ENCODE measurements at regions not wholly inside any gene's neighbourhood (a gene's known extent, or its start where the extent isn't known, plus 50 kb on each side); places are given as distances from the start of the nearest gene placed in this dataset.

DNA sequence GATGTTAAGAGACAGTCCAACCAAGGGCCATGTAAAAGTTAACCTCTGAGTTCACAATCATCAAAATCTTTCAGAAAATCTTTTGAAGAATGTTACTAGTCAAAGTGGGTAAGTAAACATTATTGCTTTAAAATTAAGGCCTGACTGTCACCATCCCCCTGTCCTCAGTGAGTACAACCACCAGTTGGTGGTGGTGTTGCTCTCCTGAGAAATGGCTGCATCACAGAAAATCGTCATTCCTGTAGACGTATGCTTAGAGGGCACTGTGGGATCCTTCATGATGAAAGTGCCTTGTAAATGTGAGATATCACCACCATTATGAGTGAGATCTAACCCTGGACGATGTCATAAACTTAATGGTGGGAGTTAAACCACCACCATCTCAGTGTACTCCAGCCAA, 451.2 kb downstream of the RPS29 start:
- H2BK120ac ChIP-seq (ENCODE audit: low read depth, low read length, poor library complexity, severe bottlenecking): no peak overlapping the region
- no peak overlapping the region for H2AK5ac ChIP-seq (ENCODE audit: insufficient read length, low read length)
- no peak overlapping the region for H2BK20ac ChIP-seq (ENCODE audit: low read depth, low read length, poor library complexity, severe bottlenecking)
- H4K8ac ChIP-seq (replicated peaks; ENCODE audit: insufficient read length, low read depth, low read length): no peak overlapping the region
- Mint-ChIP-seq H3K9me3 (peaks cover 6 to 9% of the 10 kb centered on the region in 2 experiments; a peak in 4 of 5 replicates), H3K4me1 (peaks cover 0 to 4% of the 10 kb centered on the region in 2 experiments; a peak in 1 of 4 replicates), H3K27ac (no peak overlapping the region), H3K27me3 (ENCODE audit: low read depth) (no peaks in the 10 kb centered on the region), H3K4me3 (no peak overlapping the region), H3K36me3 (ENCODE audit: insufficient read depth in 1 of 3, low read depth in 3 of 3) (peaks cover 0 to 2% (median 0%) of the 10 kb centered on the region in 3 experiments; a peak in 4 of 7 replicates)
- no peaks in the 10 kb centered on the region for H4K20me1 ChIP-seq (ENCODE audit: control insufficient read depth, insufficient read depth, insufficient read length)
- H3K4ac ChIP-seq (ENCODE audit: low read depth, low read length): no peak overlapping the region
- H3K9ac ChIP-seq (ENCODE audit: extremely low read depth, insufficient read length, low read length): no peak overlapping the region
- no peak overlapping the region for H3K4me2 ChIP-seq (ENCODE audit: insufficient read depth, insufficient read length, low read length)
- no peak overlapping the region for H3K27ac ChIP-seq (ENCODE audit: insufficient read length, low read depth, low read length)
- H3K18ac ChIP-seq (ENCODE audit: insufficient read length, low read depth, low read length): no peak overlapping the region
- no peaks in the 10 kb centered on the region for H3K4me1 ChIP-seq (ENCODE audit: insufficient read depth, low read length)
- DNase-seq: peak; percentile 32
- no peak overlapping the region for H3K23ac ChIP-seq (ENCODE audit: insufficient read length, low read depth, low read length)
- H2BK15ac ChIP-seq (ENCODE audit: low read depth, low read length): no peak overlapping the region
- H2BK12ac ChIP-seq (ENCODE audit: insufficient read length, low read depth, low read length): no peak overlapping the region
- H2BK5ac ChIP-seq (ENCODE audit: insufficient read length, low read length): no peak overlapping the region
- H3K9me3 ChIP-seq (ENCODE audit: control insufficient read depth, low read depth, low read length): no peaks in the 10 kb centered on the region
- H3K79me2 ChIP-seq (ENCODE audit: insufficient read depth, low read length): no peaks in the 10 kb centered on the region
- H3K79me1 ChIP-seq (ENCODE audit: insufficient read depth, low read depth, low read length, poor library complexity, severe bottlenecking): no peaks in the 10 kb centered on the region
- no peaks in the 10 kb centered on the region for H3K27me3 ChIP-seq (ENCODE audit: insufficient read depth, low read length)
- no peak overlapping the region for H4K5ac ChIP-seq (ENCODE audit: insufficient read length, low read depth, low read length)
- H3K14ac ChIP-seq (ENCODE audit: insufficient read depth, low read length): no peak overlapping the region
- H4K91ac ChIP-seq (ENCODE audit: insufficient read length, low read depth, low read length): no peak overlapping the region
- H3K23me2 ChIP-seq (ENCODE audit: insufficient read length, low read depth, low read length, poor library complexity, severe bottlenecking): no peaks in the 10 kb centered on the region
- H3T11ph ChIP-seq (ENCODE audit: low read length): no peak overlapping the region
- TF ChIP-seq, protein P1, sequence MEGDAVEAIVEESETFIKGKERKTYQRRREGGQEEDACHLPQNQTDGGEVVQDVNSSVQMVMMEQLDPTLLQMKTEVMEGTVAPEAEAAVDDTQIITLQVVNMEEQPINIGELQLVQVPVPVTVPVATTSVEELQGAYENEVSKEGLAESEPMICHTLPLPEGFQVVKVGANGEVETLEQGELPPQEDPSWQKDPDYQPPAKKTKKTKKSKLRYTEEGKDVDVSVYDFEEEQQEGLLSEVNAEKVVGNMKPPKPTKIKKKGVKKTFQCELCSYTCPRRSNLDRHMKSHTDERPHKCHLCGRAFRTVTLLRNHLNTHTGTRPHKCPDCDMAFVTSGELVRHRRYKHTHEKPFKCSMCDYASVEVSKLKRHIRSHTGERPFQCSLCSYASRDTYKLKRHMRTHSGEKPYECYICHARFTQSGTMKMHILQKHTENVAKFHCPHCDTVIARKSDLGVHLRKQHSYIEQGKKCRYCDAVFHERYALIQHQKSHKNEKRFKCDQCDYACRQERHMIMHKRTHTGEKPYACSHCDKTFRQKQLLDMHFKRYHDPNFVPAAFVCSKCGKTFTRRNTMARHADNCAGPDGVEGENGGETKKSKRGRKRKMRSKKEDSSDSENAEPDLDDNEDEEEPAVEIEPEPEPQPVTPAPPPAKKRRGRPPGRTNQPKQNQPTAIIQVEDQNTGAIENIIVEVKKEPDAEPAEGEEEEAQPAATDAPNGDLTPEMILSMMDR (conservative IDR thresholded peaks at IDR 0.05): peak; percentile 51; the same call in 2 of the 3 replicates
- WGBS (ENCODE audit: extremely low coverage, insufficient read length, low lambda C conversion rate): no CpG with 5 or more reads among the region's 3 CpGs
- H2AFZ ChIP-seq (ENCODE audit: low read length): no peak overlapping the region
- H3K56ac ChIP-seq (ENCODE audit: insufficient read length, low read depth, low read length): no peak overlapping the region

Data from H9 (cell line).